GM12891 (cell line): ENCODE measurements at regions not wholly inside any gene's neighbourhood (a gene's known extent, or its start where the extent isn't known, plus 50 kb on each side); places are given as distances from the start of the nearest gene placed in this dataset.

Experiments
- DNase-seq: peaks from one replicate; pipeline ENCODE4 v3.0.0; 2011; ENCODE audit warnings: low spot score; ENCODE audit not compliant: insufficient read length
- FAIRE-seq: peaks from 2 replicates; lab custom pipeline; 2011; peaks lifted over from hg19 to GRCh38; lab: Jason Lieb, UNC
- PAX5 ChIP-seq: IDR thresholded peaks from 2 replicates; pipeline ENCODE4 v1.6.1; 2011; ENCODE audit warnings: low read length, moderate library complexity, mild to moderate bottlenecking; ENCODE audit not compliant: insufficient read depth, severe bottlenecking
- POLR2A ChIP-seq: IDR thresholded peaks from 2 replicates; pipeline ENCODE4 v1.6.1; 2011; ENCODE audit warnings: low read depth, low read length, control low read depth
- POLR2AphosphoS5 ChIP-seq: IDR thresholded peaks from 2 replicates; pipeline ENCODE4 v1.6.1; 2011; ENCODE audit warnings: low read depth, low read length, control low read depth
- POU2F2 ChIP-seq: IDR thresholded peaks from 2 replicates; pipeline ENCODE4 v1.6.1; 2011; ENCODE audit warnings: low read depth, mild to moderate bottlenecking, control low read depth, low read length, moderate library complexity
- SPI1 ChIP-seq: IDR thresholded peaks from 2 replicates; pipeline ENCODE4 v1.6.1; 2011; ENCODE audit warnings: low read depth, low read length, control low read depth
- TAF1 ChIP-seq: IDR thresholded peaks from 2 replicates; pipeline ENCODE4 v1.6.1; 2011; ENCODE audit warnings: low read depth, low read length, control low read depth

DNA sequence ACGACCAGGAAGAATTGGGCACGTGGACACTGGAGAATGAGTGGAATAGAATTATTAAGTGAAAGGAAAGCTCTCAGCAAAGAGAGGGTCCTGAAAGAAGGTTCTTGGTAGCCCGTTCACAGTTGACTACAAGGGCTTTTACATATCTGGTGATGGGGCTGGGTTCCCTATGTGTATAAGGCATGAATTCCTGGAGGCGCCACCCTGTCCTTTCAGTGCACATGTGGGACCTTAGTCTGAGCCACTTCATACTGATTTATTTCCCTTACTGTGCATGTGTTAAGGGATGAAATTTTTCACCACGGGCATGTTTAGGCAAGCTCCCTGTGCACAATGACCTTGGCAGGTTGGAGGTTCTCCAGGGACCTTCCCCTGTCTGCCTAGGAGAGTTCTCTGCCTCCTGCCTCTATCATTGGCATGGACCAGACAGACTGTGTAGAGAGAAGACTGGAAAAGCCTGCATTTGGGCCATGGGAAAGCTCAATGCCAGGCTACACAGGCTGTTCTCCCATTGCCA is 145.9 kb upstream of the ITGB1 start:
- DNase-seq (no peak), FAIRE-seq (no peak)
- TF ChIP-seq SPI1 (no peak), PAX5 (no peak), TAF1 (no peak), POU2F2 (no peak)

DNA sequence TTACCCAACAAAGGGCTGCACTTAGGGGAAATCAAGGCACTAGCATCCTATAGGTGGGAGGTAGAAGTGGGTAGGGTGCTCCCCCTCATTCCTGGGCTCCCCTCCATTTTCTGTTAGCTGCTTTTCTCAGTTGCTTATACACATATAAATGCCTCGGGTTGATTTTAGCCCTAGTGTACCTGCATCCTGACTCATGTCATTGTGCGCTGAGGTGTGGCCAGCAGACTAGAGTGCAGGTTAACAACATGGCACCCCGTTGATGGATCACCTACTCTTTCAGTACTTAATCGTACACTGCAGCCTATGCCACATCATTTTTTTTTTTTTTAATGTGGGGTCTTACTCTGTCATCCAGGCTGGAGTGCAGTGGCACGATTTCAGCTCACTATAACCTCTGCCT is 144.0 kb upstream of the ITGB1 start:
- DNase-seq = no peak
- TF ChIP-seq TAF1 (no peak), SPI1 (no peak), PAX5 (no peak), POLR2AphosphoS5 (no peak), POLR2A (no peak), POU2F2 (no peak)
- FAIRE-seq = no peak

DNA sequence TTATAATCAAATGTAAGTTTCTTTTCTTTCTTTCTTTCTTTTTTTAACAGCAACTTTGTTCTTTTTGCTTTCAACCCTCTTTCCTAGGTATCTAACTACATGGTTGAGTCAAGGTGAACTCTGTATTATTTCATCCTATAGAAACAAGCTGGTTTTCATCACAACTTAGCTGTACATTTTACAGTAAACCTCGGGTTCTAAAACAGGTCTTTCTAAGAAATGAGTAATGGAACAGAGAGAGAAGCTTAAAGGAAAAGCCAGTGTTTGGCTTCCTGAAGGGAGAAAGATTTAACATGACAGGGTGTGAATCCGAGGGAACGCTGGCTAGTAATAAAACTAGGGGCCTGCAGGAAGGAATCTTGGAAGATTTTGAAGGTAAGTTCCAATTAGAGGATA is 143.4 kb upstream of the ITGB1 start:
- FAIRE-seq (no peak), DNase-seq (no peak)
- TF ChIP-seq POLR2A (no peak), SPI1 (no peak), POLR2AphosphoS5 (no peak), TAF1 (no peak), POU2F2 (no peak), PAX5 (no peak)

DNA sequence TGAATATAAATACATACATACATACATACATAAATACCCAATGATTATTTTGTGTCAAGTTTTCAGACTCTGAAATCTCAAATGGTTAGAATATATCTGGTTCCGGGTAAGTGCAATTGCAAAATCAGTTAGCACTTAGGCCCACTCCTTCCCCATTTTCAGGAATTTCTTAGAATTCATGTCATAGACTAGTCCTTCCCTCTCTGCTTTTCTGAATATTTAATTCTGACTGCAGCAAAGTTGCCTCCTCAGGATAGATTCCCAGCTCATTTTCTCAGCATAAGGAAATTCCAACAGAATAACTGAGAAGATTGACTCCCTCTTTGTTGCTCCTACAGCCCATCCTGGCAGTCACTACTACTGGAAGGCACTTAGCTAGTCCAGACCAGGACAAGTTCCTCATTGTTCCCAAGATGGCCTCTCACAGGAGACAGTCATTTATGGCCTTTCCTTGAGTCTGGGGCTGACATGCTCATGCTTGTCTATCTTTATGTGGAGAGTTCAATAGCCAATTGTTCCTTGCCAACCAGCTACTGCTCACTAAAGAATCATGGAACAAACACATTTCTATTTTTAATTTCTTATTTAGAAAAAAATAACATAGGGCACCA is 142.9 kb upstream of the ITGB1 start:
- FAIRE-seq = no peak
- TF ChIP-seq PAX5 = no peak
- no peak for TF ChIP-seq SPI1
- no peak for TF ChIP-seq POLR2A
- TF ChIP-seq POU2F2 = no peak
- no peak for TF ChIP-seq TAF1
- TF ChIP-seq POLR2AphosphoS5 = no peak
- no peak for DNase-seq

DNA sequence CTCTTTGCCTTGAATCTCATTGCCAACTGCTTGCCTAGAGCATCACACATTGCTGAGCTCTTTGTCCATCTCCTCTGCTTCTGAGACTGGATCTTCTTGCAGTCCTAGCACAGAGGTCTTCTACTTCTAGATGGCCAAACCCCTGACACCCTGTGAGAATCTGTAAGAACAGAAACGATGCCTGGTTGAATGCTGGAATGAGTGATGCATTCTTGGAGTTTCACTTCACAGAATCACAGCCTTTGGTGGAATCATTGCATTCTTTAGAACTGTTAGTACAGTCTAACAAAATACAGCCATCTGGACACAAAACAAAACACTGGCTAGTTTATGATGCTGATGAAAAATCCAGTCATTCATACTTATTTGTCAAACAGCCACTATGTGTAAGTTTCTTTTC is 141.7 kb upstream of the ITGB1 start:
- FAIRE-seq (no peak), DNase-seq (no peak)
- TF ChIP-seq POLR2AphosphoS5 (no peak), POLR2A (no peak), POU2F2 (no peak), TAF1 (no peak), PAX5 (no peak), SPI1 (no peak)

DNA sequence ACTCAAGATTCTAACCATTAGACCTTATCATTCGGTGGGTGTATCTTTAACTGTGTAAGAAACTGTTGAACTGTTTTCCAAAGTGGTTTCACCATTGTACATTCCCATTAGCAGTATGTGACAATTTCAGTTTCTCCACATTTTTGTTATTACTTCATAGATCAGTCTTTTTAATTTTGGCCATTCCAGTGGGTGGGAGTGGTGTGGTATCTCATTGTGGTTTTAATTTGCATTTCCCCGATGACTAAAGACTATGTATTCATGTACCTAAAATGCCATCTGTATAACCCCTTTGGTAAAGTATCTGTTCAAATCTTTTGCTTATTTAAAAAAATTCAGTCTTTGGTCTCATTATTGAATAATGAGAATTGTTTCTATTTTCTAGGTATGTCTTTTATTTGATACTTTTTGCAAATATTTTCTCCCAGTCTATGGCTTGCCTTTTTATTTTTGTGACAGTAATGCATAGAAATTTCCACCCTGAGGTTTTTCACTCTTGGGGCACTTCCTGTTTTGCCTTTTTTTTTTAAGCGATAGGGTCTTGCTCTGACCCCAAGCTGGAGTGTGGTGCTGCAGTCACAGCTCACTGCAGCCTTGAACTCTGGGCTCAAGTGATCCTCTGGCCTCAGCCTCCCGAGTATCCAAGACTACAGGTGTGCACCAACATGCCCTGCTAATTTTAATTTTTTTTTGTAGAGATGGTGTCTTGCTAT is 141.1 kb upstream of the ITGB1 start:
- DNase-seq = no peak
- no peak for FAIRE-seq
- peak; percentile 81 for TF ChIP-seq SPI1
- no peak for TF ChIP-seq TAF1

DNA sequence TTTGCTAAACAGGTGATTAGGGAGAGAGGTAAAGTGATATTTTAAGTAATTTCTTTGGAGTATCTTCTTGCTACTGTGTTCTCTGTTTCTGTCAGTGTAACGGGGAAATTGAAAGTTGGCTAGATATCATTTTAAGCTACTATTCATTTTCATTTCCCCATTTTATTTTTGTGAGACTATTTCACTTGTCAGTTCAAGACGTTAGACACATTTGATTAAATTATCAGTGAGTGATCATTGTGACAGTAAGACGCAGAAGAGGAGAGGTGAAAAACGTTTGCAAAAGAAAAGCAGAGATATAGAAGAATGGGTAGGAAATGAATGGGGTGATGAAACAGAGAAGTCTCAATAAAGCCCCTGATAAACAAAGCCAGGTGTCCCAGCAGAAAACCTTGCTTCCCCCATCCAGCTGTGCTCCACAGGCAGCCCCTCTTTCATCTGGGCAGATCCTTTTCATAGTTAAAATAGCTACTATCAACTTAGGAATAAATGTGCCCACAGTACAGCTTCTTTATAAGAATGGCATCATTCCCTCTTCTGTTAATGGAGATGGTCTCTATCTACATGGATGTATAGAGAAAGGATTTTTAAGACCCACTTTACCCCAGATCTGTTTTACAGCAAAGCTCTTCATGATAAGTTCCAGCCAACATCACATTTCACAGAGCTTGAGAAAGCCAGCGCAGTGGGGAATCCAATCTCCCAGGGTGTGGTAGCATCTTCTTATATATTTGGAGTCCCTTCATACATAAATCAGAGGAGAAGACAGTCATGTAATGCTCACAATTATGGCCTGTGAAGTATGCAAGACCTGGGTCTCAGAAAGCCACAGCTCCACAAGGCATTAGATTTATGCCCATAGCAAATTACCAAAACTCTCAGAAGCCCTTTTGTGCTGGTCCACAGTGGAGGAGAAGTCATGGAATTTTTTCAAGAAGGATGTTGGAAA is 138.1 kb upstream of the ITGB1 start:
- no peak for DNase-seq
- peak; percentile 77 for FAIRE-seq
- TF ChIP-seq POU2F2 (no peak), POLR2A (no peak), SPI1 (peak; percentile 79)

DNA sequence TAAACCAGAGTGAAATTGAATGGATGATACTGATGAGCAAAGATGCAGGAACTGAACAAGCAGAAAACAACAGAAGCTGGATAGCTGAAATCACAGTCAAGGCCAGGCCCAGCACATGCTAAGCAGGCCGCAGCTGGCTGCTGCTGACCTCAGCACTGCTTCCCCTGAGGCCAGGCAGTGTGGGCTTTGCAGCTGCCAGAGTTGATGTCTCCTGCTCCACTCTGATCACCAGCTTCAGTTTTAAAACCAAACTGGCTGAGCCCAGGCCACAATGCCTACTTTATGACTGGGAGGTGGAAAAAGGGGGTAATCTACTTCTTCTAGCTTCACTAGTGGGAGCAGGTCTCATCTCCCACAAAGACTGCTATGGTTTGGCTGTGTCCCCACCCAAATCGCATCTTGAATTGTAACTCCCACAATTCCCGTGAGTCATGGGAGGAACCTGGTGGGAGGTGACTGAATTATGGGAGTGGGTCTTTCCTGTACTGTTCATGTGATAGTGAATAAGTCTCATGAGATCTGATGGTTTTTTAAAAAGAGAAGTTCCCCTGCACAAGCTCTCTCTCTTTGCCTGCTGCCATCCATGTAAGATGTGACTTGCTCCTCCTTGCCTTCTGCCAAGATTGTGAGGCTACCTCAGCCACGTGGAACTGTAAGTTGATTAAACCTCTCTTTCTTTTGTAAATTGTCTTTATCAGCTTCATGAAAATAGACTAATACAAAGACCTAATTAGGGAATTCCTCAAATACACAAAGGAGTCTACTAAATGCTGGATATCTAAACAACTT is 136.4 kb upstream of the ITGB1 start:
- no peak for TF ChIP-seq PAX5
- TF ChIP-seq POLR2AphosphoS5 = no peak
- TF ChIP-seq TAF1 = no peak
- no peak for TF ChIP-seq POLR2A
- TF ChIP-seq POU2F2 = no peak
- no peak for TF ChIP-seq SPI1
- DNase-seq (no peak), FAIRE-seq (no peak)

DNA sequence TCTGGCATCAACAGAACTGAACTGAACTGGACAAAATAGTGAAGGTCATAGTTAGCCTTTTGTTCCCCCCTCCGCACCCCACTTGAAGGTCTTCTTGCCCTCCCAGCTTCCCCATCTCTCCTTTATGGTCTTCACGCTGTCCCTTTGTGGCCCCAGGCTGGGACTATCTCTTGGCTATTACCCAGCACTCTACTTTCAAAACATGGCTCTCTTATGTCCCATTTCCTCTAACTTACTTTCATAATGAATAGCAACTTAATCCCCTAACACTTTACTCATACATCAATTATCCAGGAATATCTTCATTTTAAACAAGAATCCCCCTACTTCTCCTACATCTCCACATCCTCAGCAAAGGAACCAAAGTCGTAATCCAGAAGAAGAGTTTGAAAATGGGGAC is 135.3 kb upstream of the ITGB1 start:
- TF ChIP-seq PAX5 (no peak), POLR2A (no peak), POLR2AphosphoS5 (no peak), POU2F2 (no peak), SPI1 (peak; percentile 73)

More for the DNA sequence above, 135.3 kb upstream of the ITGB1 start:
- DNase-seq (no peak), FAIRE-seq (no peak)
